SK-N-SH treated with all-trans-retinoic acid at 6 μM for 48 hours (cell line): ENCODE measurements at regions not wholly inside any gene's neighbourhood (a gene's known extent, or its start where the extent isn't known, plus 50 kb on each side); places are given as distances from the start of the nearest gene placed in this dataset.
"Not testable (repeated sequence)": the region's sequence is repeated elsewhere in the genome, so short reads cannot be mapped to it uniquely, and the experiment has no call there.

Experiments used
- ATAC-seq: fragments of 200-7000 bp; cut with Tn5 transposase; 3 replicates; pipeline ENCODE4 v1.9.1; 2020; ENCODE audit warnings: mild to moderate bottlenecking, moderate library complexity
- ARNTL ChIP-seq: fragments of 450-650 bp; formaldehyde crosslinking; IDR thresholded peaks from 2 replicates; pipeline ENCODE4 v1.5.0; 2020; ENCODE audit warnings: low read depth, mild to moderate bottlenecking, moderate library complexity, borderline replicate concordance
- BACH2 ChIP-seq: fragments of 250-450 bp; sonication (Bioruptor Pico); IDR thresholded peaks from 2 replicates; pipeline ENCODE4 v1.9.0; 2021; ENCODE audit warnings: mild to moderate bottlenecking, borderline replicate concordance
- CSDC2 ChIP-seq: fragments of 250-450 bp; sonication (Bioruptor Pico); IDR thresholded peaks from 2 replicates; pipeline ENCODE4 v1.5.0; 2020; ENCODE audit warnings: mild to moderate bottlenecking, moderate library complexity
- ESRRG ChIP-seq: fragments of 250-450 bp; sonication (Bioruptor Pico); IDR thresholded peaks from 2 replicates; pipeline ENCODE4 v1.6.1; 2021; ENCODE audit warnings: mild to moderate bottlenecking
- ISL1 ChIP-seq: fragments of 250-450 bp; sonication (Bioruptor Pico); IDR thresholded peaks from 2 replicates; pipeline ENCODE4 v2.1.2; 2022; ENCODE audit warnings: mild to moderate bottlenecking, moderate library complexity
- OSR1 ChIP-seq: fragments of 250-450 bp; sonication (Bioruptor Pico); IDR thresholded peaks from 2 replicates; pipeline ENCODE4 v1.8.0; 2022; ENCODE audit warnings: moderate library complexity, mild to moderate bottlenecking, inconsistent platforms
- PPARA ChIP-seq: fragments of 250-450 bp; sonication (Bioruptor Pico); IDR thresholded peaks from 2 replicates; pipeline ENCODE4 v1.5.0; 2020; ENCODE audit warnings: mild to moderate bottlenecking, borderline replicate concordance
- TCF4 ChIP-seq: fragments of 250-450 bp; sonication (Bioruptor Pico); IDR thresholded peaks from 2 replicates; pipeline ENCODE4 v1.8.0; 2021; ENCODE audit warnings: mild to moderate bottlenecking, moderate library complexity, borderline replicate concordance
- ZC3H10 ChIP-seq: fragments of 250-450 bp; sonication (Bioruptor Pico); IDR thresholded peaks from 2 replicates; pipeline ENCODE4 v1.5.1; 2021; ENCODE audit warnings: mild to moderate bottlenecking, moderate library complexity
- ZFP3 ChIP-seq: fragments of 250-450 bp; sonication (Bioruptor Pico); IDR thresholded peaks from 2 replicates; pipeline ENCODE4 v1.5.0; 2020; ENCODE audit warnings: mild to moderate bottlenecking, moderate library complexity
- ZFP30 ChIP-seq: fragments of 450-650 bp; formaldehyde crosslinking; IDR thresholded peaks from 2 replicates; pipeline ENCODE4 v1.5.0; 2022; ENCODE audit warnings: mild to moderate bottlenecking, moderate library complexity
- ZNF565 ChIP-seq: fragments of 450-650 bp; formaldehyde crosslinking; conservative IDR thresholded peaks from 2 replicates; pipeline ENCODE4 v1.5.0; 2020; ENCODE audit warnings: low read depth, mild to moderate bottlenecking, moderate library complexity
- ZNF70 ChIP-seq: fragments of 450-650 bp; formaldehyde crosslinking; IDR thresholded peaks from 2 replicates; pipeline ENCODE4 v1.5.0; 2020; ENCODE audit warnings: mild to moderate bottlenecking, moderate library complexity
- ZNF8 ChIP-seq: fragments of 450-650 bp; formaldehyde crosslinking; IDR thresholded peaks from 2 replicates; pipeline ENCODE4 v1.5.0; 2020; ENCODE audit warnings: mild to moderate bottlenecking, moderate library complexity
- TF ChIP-seq, protein P1 (sequence below): fragments of 250-450 bp; sonication (Bioruptor Pico); IDR thresholded peaks from 2 replicates; pipeline ENCODE4 v1.5.1; 2020; ENCODE audit warnings: low read depth, mild to moderate bottlenecking, moderate library complexity
- TF ChIP-seq, protein P2 (sequence below): fragments of 250-450 bp; sonication (Bioruptor Pico); IDR thresholded peaks from 2 replicates; pipeline ENCODE4 v1.8.0; 2020; ENCODE audit warnings: mild to moderate bottlenecking, moderate library complexity, borderline replicate concordance
- TF ChIP-seq, protein P3 (sequence below): fragments of 250-450 bp; sonication (Bioruptor Pico); IDR thresholded peaks from 2 replicates; pipeline ENCODE4 v1.5.0; 2020; ENCODE audit warnings: mild to moderate bottlenecking, moderate library complexity
- TF ChIP-seq, protein P4 (sequence below): fragments of 250-450 bp; sonication (Bioruptor Pico); IDR thresholded peaks from 2 replicates; pipeline ENCODE4 v1.8.0; 2021; ENCODE audit warnings: low read depth, mild to moderate bottlenecking, moderate library complexity, borderline replicate concordance

DNA sequence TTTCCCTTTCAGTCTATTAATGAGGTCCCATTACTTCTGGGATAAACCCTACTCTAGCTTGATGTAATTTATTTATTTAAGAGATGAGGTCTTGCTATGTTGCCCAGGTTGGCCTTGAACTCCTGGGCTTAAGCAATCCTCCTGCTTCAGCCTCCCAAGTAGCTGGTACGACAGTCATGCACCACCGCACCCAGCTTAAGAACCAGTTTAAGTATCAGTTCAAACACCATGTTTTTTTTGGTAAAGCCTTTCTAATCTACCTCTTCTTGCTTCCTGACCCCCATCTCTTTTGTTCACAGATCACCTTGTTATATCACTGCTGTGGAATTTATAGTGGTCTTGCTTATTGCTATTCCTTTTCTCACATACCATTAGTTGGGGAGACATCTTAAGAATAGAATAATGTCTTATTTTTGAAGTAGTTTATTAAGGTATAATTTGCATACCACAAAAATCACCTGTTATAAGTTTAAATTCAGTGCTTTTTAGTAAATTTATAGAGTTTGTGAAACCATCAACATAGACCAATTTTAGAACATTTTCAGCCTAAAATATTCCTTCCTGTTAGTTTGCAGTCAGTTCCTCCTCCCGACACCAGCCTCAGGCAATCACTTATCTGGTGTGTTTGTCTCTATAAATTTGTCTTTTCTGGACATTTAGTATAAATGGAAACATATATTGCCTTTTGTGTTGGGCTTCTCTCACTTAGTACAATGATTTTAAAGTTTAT lies 257.9 kb downstream of the PDCD6IP start:
- TF ChIP-seq ZFP3 (CRISPR knock-in tag) = no peak
- TF ChIP-seq ZFP30 = no peak
- TF ChIP-seq, protein P1, sequence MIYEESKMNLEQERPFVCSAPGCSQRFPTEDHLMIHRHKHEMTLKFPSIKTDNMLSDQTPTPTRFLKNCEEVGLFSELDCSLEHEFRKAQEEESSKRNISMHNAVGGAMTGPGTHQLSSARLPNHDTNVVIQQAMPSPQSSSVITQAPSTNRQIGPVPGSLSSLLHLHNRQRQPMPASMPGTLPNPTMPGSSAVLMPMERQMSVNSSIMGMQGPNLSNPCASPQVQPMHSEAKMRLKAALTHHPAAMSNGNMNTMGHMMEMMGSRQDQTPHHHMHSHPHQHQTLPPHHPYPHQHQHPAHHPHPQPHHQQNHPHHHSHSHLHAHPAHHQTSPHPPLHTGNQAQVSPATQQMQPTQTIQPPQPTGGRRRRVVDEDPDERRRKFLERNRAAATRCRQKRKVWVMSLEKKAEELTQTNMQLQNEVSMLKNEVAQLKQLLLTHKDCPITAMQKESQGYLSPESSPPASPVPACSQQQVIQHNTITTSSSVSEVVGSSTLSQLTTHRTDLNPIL = no peak
- TF ChIP-seq, protein P2, sequence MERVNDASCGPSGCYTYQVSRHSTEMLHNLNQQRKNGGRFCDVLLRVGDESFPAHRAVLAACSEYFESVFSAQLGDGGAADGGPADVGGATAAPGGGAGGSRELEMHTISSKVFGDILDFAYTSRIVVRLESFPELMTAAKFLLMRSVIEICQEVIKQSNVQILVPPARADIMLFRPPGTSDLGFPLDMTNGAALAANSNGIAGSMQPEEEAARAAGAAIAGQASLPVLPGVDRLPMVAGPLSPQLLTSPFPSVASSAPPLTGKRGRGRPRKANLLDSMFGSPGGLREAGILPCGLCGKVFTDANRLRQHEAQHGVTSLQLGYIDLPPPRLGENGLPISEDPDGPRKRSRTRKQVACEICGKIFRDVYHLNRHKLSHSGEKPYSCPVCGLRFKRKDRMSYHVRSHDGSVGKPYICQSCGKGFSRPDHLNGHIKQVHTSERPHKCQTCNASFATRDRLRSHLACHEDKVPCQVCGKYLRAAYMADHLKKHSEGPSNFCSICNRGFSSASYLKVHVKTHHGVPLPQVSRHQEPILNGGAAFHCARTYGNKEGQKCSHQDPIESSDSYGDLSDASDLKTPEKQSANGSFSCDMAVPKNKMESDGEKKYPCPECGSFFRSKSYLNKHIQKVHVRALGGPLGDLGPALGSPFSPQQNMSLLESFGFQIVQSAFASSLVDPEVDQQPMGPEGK (CRISPR knock-in tag) = no peak
- TF ChIP-seq, protein P3, sequence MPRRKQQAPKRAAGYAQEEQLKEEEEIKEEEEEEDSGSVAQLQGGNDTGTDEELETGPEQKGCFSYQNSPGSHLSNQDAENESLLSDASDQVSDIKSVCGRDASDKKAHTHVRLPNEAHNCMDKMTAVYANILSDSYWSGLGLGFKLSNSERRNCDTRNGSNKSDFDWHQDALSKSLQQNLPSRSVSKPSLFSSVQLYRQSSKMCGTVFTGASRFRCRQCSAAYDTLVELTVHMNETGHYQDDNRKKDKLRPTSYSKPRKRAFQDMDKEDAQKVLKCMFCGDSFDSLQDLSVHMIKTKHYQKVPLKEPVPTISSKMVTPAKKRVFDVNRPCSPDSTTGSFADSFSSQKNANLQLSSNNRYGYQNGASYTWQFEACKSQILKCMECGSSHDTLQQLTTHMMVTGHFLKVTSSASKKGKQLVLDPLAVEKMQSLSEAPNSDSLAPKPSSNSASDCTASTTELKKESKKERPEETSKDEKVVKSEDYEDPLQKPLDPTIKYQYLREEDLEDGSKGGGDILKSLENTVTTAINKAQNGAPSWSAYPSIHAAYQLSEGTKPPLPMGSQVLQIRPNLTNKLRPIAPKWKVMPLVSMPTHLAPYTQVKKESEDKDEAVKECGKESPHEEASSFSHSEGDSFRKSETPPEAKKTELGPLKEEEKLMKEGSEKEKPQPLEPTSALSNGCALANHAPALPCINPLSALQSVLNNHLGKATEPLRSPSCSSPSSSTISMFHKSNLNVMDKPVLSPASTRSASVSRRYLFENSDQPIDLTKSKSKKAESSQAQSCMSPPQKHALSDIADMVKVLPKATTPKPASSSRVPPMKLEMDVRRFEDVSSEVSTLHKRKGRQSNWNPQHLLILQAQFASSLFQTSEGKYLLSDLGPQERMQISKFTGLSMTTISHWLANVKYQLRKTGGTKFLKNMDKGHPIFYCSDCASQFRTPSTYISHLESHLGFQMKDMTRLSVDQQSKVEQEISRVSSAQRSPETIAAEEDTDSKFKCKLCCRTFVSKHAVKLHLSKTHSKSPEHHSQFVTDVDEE = no peak
- TF ChIP-seq, protein P4, sequence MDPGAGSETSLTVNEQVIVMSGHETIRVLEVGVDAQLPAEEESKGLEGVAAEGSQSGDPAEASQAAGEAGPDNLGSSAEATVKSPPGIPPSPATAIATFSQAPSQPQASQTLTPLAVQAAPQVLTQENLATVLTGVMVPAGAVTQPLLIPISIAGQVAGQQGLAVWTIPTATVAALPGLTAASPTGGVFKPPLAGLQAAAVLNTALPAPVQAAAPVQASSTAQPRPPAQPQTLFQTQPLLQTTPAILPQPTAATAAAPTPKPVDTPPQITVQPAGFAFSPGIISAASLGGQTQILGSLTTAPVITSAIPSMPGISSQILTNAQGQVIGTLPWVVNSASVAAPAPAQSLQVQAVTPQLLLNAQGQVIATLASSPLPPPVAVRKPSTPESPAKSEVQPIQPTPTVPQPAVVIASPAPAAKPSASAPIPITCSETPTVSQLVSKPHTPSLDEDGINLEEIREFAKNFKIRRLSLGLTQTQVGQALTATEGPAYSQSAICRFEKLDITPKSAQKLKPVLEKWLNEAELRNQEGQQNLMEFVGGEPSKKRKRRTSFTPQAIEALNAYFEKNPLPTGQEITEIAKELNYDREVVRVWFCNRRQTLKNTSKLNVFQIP (CRISPR knock-in tag) = no peak
- ATAC-seq = no peak

DNA sequence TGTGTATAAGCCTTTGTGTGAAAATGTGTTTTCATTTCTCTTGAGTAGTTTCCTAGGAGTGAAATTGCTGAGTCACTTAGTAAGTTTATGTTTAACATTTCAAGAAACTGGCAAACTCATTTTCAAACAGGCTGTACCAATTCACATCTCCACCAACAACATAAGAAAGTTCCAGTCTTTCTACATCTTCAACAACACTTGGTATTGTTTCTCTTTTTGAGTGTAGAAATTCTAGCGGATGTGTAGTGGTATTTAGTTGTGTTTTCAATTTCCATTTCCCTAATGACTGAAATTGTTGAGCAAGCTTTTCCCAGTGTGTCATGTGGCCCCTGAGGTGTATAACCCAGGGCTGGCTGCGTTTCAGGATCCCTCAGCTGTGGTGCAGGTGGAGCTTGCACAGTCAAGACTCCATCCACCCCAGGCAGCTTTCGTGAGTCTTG lies 258.5 kb downstream of the PDCD6IP start:
- no peak for ATAC-seq
- TF ChIP-seq ZFP30 (no peak), BACH2 (CRISPR knock-in tag) (no peak), ZFP3 (CRISPR knock-in tag) (no peak), ARNTL (CRISPR knock-in tag) (no peak), TCF4 (CRISPR knock-in tag) (no peak), OSR1 (CRISPR knock-in tag) (no peak), ZNF565 (no peak), PPARA (CRISPR knock-in tag) (no peak), ISL1 (no peak), ESRRG (CRISPR knock-in tag) (no peak), ZNF8 (CRISPR knock-in tag) (no peak), CSDC2 (CRISPR knock-in tag) (no peak), ZNF70 (CRISPR knock-in tag) (no peak), ZC3H10 (CRISPR knock-in tag) (no peak)
- TF ChIP-seq, protein P3 = no peak
- TF ChIP-seq, protein P1 = no peak
- TF ChIP-seq, protein P4 (CRISPR knock-in tag) = no peak

DNA sequence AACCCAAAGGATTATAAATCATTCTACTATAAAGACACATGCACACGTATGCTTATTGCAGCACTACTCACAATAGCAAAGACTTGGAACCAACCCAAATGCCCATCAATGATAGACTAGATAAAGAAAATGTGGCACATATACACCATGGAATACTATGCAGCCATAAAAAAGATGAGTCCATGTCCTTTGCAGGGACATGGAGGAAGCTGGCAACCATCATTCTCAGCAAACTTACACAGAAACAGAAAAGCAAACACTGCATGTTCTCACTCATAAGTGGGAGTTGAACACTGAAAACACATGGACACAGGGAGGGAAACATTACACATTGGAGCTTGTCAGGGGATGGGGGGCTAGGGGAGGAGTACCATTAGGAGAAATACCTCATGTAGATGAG lies 262.6 kb downstream of the PDCD6IP start:
- ATAC-seq = not testable (repeated sequence)
